ENCODE measurements at regions not wholly inside any gene's neighbourhood (a gene's known extent, or its start where the extent isn't known, plus 50 kb on each side); places are given as distances from the start of the nearest gene placed in this dataset.

GRCh38 chr2:48221846-48222516 is 92.5 kb upstream of the FOXN2 start:
- TF ChIP-seq CTCF (IDR thresholded peaks at IDR 0.05) = no peak
- no peak for DNase-seq
- Mint-ChIP-seq H3K4me1 (ENCODE audit: low read depth) (peaks cover 5% of the 10 kb centered on the region; the same call in 1 of the 2 replicates), H3K36me3 (ENCODE audit: low read depth) (no peaks in the 10 kb centered on the region), H3K27me3 (ENCODE audit: insufficient read depth) (peaks cover 4% of the 10 kb centered on the region), H3K4me3 (no peak overlapping the region), H3K27ac (no peak overlapping the region), H3K9me3 (no peaks in the 10 kb centered on the region)

GRCh38 chr2:48227617-48228344 is 86.7 kb upstream of the FOXN2 start:
- no peaks in the 10 kb centered on the region for H3K9me3 Mint-ChIP-seq
- peaks cover 4% of the 10 kb centered on the region for H3K27me3 Mint-ChIP-seq (ENCODE audit: insufficient read depth)
- H3K27ac Mint-ChIP-seq = no peak overlapping the region
- TF ChIP-seq CTCF (IDR thresholded peaks at IDR 0.05) = no peak
- DNase-seq = no peak
- no peaks in the 10 kb centered on the region for H3K36me3 Mint-ChIP-seq (ENCODE audit: low read depth)
- no peaks in the 10 kb centered on the region for H3K4me1 Mint-ChIP-seq (ENCODE audit: low read depth)
- no peak overlapping the region for H3K4me3 Mint-ChIP-seq

GRCh38 chr2:48228345-48228684 is 86.2 kb upstream of the FOXN2 start:
- no peak for DNase-seq
- H3K36me3 Mint-ChIP-seq (ENCODE audit: low read depth) = no peaks in the 10 kb centered on the region
- no peaks in the 10 kb centered on the region for H3K9me3 Mint-ChIP-seq
- TF ChIP-seq CTCF (IDR thresholded peaks at IDR 0.05) = no peak
- H3K27ac Mint-ChIP-seq = no peak overlapping the region
- peaks cover 4% of the 10 kb centered on the region for H3K27me3 Mint-ChIP-seq (ENCODE audit: insufficient read depth)
- no peak overlapping the region for H3K4me3 Mint-ChIP-seq
- H3K4me1 Mint-ChIP-seq (ENCODE audit: low read depth) = no peaks in the 10 kb centered on the region

GRCh38 chr2:48229063-48229462 is 85.4 kb upstream of the FOXN2 start:
- DNase-seq = no peak
- Mint-ChIP-seq H3K4me3 (no peak overlapping the region), H3K4me1 (ENCODE audit: low read depth) (no peaks in the 10 kb centered on the region), H3K27me3 (ENCODE audit: insufficient read depth) (peaks cover 4% of the 10 kb centered on the region), H3K36me3 (ENCODE audit: low read depth) (no peaks in the 10 kb centered on the region), H3K9me3 (no peaks in the 10 kb centered on the region), H3K27ac (no peak overlapping the region)
- no peak for TF ChIP-seq CTCF (IDR thresholded peaks at IDR 0.05)

- H3K4me1 Mint-ChIP-seq (ENCODE audit: low read depth) = no peaks in the 10 kb centered on the region
- no peak for DNase-seq
- no peaks in the 10 kb centered on the region for H3K36me3 Mint-ChIP-seq (ENCODE audit: low read depth)
- no peak overlapping the region for H3K4me3 Mint-ChIP-seq
- peaks cover 4% of the 10 kb centered on the region for H3K27me3 Mint-ChIP-seq (ENCODE audit: insufficient read depth)
- no peaks in the 10 kb centered on the region for H3K9me3 Mint-ChIP-seq
- TF ChIP-seq CTCF (IDR thresholded peaks at IDR 0.05) = no peak
- H3K27ac Mint-ChIP-seq = no peak overlapping the region
Measured at GRCh38 chr2:48230834-48231233, 83.6 kb upstream of the FOXN2 start.

Data from HFFc6 (cell line).